Tibial nerve (tissue), 4 donors: ENCODE measurements at regions not wholly inside any gene's neighbourhood (a gene's known extent, or its start where the extent isn't known, plus 50 kb on each side); places are given as distances from the start of the nearest gene placed in this dataset.

Source experiments
- DNase-seq, 2 donors: peaks; one replicate each; pipeline ENCODE4 v3.0.0-alpha.2; 2019; ENCODE audit warnings: low spot score in 2 of 2
- H3K27ac ChIP-seq, 4 donors: fragments of 200-600 bp; sonication (generic) in 3 of 4; one replicate each; pipeline ENCODE4 v1.5.1; 2017 to 2019; ENCODE audit warnings: mild to moderate bottlenecking in 1 of 4
- H3K27me3 ChIP-seq, 2 donors: fragments of 200-600 bp; sonication (generic) in 1 of 2; one replicate each; pipeline versions ENCODE4 v1.5.1 to v1.6.0; 2017 to 2019
- H3K36me3 ChIP-seq, 3 donors: fragments of 200-600 bp; sonication (generic); one replicate each; pipeline ENCODE4 v1.5.1; 2018 to 2019
- H3K4me1 ChIP-seq, 4 donors: fragments of 200-600 bp; sonication (generic) in 3 of 4; one replicate each; pipeline ENCODE4 v1.5.1; 2017 to 2019
- H3K4me3 ChIP-seq, 4 donors: fragments of 200-600 bp; sonication (generic) in 3 of 4; one replicate each; pipeline ENCODE4 v1.5.1; 2017 to 2019; ENCODE audit warnings: mild to moderate bottlenecking in 1 of 4, moderate library complexity in 1 of 4
- H3K9me3 ChIP-seq, 4 donors: fragments of 200-600 bp; sonication (generic) in 3 of 4; one replicate each; pipeline ENCODE4 v1.5.1; 2017 to 2019
- EP300 ChIP-seq, 2 donors: sonication (generic); formaldehyde crosslinking; IDR thresholded peaks; one replicate each; pipeline ENCODE4 v1.6.1; 2017; ENCODE audit warnings: antibody characterized with exemption in 2 of 2, mild to moderate bottlenecking in 1 of 2
- POLR2A ChIP-seq, 2 donors: fragments of 450-650 bp; IDR thresholded peaks; one replicate each; pipeline ENCODE4 v1.6.1; 2017; ENCODE audit warnings: antibody characterized with exemption in 2 of 2, mild to moderate bottlenecking in 2 of 2, moderate library complexity in 2 of 2
- WGBS, 2 donors: methylation state at CpG; one replicate each; pipeline ENCODE4 v1.1.5; 2018; 5-methylcytosine and 5-hydroxymethylcytosine counted together
- TF ChIP-seq, protein P1 (sequence below), 5 experiments: fragments of 200-600 bp in 3 of 5; fragments of 450-650 bp in 2 of 5; sonication (generic) in 3 of 5; IDR thresholded peaks; one replicate each; pipeline ENCODE4 v1.5.1; 2016 to 2019; ENCODE audit warnings: antibody characterized with exemption in 5 of 5, mild to moderate bottlenecking in 3 of 5, moderate library complexity in 2 of 5

GRCh38 chr19:28731577-28731976 lies 481.4 kb downstream of the UQCRFS1 start:
- H3K9me3 ChIP-seq, result no peaks in the 10 kb centered on the region

GRCh38 chr19:28730791-28731512 lies 482.0 kb downstream of the UQCRFS1 start:
- peaks cover 0 to 19% of the 10 kb centered on the region in 2 donors for H3K27me3 ChIP-seq
- 73 to 89% methylated on average over 3 of the region's 3 CpGs for whole genome bisulfite sequencing, 2 donors
- DNase-seq, result no peak

More at GRCh38 chr19:28731577-28731976, 481.4 kb downstream of the UQCRFS1 start:
- Histone ChIP-seq H3K27ac (no peak overlapping the region), H3K4me1 (peaks cover 0 to 13% (median 0%) of the 10 kb centered on the region in 4 donors), H3K36me3 (no peaks in the 10 kb centered on the region), H3K4me3 (no peak overlapping the region), H3K27me3 (peaks cover 0 to 18% of the 10 kb centered on the region in 2 donors)
- no peak for DNase-seq
- WGBS, 2 donors, result 65 to 83% methylated on average over 4 of the region's 4 CpGs
- TF ChIP-seq, protein P1, sequence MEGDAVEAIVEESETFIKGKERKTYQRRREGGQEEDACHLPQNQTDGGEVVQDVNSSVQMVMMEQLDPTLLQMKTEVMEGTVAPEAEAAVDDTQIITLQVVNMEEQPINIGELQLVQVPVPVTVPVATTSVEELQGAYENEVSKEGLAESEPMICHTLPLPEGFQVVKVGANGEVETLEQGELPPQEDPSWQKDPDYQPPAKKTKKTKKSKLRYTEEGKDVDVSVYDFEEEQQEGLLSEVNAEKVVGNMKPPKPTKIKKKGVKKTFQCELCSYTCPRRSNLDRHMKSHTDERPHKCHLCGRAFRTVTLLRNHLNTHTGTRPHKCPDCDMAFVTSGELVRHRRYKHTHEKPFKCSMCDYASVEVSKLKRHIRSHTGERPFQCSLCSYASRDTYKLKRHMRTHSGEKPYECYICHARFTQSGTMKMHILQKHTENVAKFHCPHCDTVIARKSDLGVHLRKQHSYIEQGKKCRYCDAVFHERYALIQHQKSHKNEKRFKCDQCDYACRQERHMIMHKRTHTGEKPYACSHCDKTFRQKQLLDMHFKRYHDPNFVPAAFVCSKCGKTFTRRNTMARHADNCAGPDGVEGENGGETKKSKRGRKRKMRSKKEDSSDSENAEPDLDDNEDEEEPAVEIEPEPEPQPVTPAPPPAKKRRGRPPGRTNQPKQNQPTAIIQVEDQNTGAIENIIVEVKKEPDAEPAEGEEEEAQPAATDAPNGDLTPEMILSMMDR (IDR thresholded peaks at IDR 0.05), result no peak
- TF ChIP-seq POLR2A (IDR thresholded peaks at IDR 0.05), result no peak
- TF ChIP-seq EP300 (IDR thresholded peaks at IDR 0.05), result no peak

GRCh38 chr19:28727480-28728159 lies 485.3 kb downstream of the UQCRFS1 start:
- Histone ChIP-seq H3K27me3 (peaks cover 0 to 19% of the 10 kb centered on the region in 2 donors), H3K9me3 (no peaks in the 10 kb centered on the region), H3K27ac (no peak overlapping the region), H3K4me1 (peaks cover 0 to 11% (median 0%) of the 10 kb centered on the region in 4 donors), H3K4me3 (peak overlapping the region in 1 of 4 donors; percentile 33), H3K36me3 (no peaks in the 10 kb centered on the region)
- WGBS, 2 donors, result 47 to 69% methylated on average over 8 to 49 of the region's 49 CpGs
- DNase-seq, result no peak
- TF ChIP-seq, protein P1 (IDR thresholded peaks at IDR 0.05), result no peak
- no peak for TF ChIP-seq POLR2A (IDR thresholded peaks at IDR 0.05)
- no peak for TF ChIP-seq EP300 (IDR thresholded peaks at IDR 0.05)

More at GRCh38 chr19:28730791-28731512, 482.0 kb downstream of the UQCRFS1 start:
- TF ChIP-seq POLR2A (IDR thresholded peaks at IDR 0.05), result no peak
- no peak for TF ChIP-seq EP300 (IDR thresholded peaks at IDR 0.05)
- TF ChIP-seq, protein P1 (IDR thresholded peaks at IDR 0.05), result no peak
- Histone ChIP-seq H3K36me3 (no peaks in the 10 kb centered on the region), H3K4me3 (no peak overlapping the region), H3K4me1 (peaks cover 0 to 11% (median 0%) of the 10 kb centered on the region in 4 donors), H3K27ac (no peak overlapping the region), H3K9me3 (no peaks in the 10 kb centered on the region)

DNA sequence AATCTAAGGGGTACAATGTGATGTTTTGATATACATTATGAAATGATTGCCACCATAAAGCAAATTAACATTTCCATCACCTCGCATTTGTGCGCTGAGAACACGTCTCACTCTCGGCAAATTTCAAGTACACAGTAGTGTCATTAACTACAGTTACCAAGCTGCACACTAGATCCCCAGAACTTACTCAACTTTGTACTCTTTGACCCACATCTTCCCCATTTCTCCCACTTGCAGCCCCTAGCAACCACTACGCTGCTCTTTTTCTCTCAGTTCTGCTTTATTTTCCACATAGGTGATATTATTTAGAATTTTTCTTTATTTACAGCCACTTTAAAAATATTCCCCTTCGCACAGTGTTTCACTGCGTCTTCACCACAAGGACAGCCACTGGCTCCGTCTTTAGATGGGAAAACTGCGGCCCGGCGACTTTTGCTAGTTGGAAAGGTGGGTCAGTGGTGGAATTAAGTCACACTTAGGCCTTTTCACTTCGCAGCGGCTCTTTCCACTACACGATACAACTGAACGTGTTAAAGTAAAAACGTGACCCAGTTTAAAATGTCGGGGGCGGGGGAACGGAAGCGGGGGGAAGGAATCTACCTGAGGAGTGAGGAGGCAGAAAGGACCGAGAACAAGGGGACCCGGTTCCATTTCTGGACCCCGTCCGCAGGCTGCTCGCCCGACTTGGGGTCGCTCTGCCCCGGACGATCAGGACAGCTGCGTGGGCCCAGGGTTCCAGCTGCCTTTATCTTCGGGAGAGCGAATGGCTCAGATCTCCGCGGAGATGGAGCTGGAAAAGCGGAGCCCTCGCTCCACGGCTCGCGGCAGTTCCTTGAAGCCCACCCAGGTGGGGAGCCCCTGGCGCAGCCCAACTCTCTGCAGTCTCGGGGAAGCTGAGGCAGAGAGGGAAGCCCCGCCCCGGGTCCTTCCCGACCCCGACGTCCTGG lies 486.1 kb downstream of the UQCRFS1 start:
- WGBS, 2 donors, result 46 to 64% methylated on average over 29 to 46 of the region's 46 CpGs
- Histone ChIP-seq H3K9me3 (no peaks in the 10 kb centered on the region), H3K27me3 (peaks cover 0 to 19% of the 10 kb centered on the region in 2 donors), H3K4me1 (peaks cover 0 to 11% (median 0%) of the 10 kb centered on the region in 4 donors), H3K27ac (no peak overlapping the region), H3K4me3 (peak overlapping the region in 1 of 4 donors; percentile 33), H3K36me3 (no peaks in the 10 kb centered on the region)
- DNase-seq, result no peak
- TF ChIP-seq EP300 (IDR thresholded peaks at IDR 0.05) (no peak), POLR2A (IDR thresholded peaks at IDR 0.05) (no peak)
- TF ChIP-seq, protein P1 (IDR thresholded peaks at IDR 0.05), result no peak
